Endothelial cell of umbilical vein (primary cell): ENCODE measurements at regions not wholly inside any gene's neighbourhood (a gene's known extent, or its start where the extent isn't known, plus 50 kb on each side); places are given as distances from the start of the nearest gene placed in this dataset.

Experiments
- EZH2 ChIP-seq: IDR thresholded peaks from 2 replicates; pipeline ENCODE4 v1.6.1; 2012; ENCODE audit warnings: borderline replicate concordance, low read depth, mild to moderate bottlenecking, moderate library complexity, low read length, inconsistent platforms; ENCODE audit not compliant: severe bottlenecking
- GATA2 ChIP-seq: IDR thresholded peaks from 2 replicates; pipeline ENCODE4 v1.7.0; 2011; ENCODE audit warnings: low read depth, mild to moderate bottlenecking, moderate library complexity, mixed read lengths, low read length; ENCODE audit not compliant: insufficient read length, insufficient read depth
- JUN ChIP-seq: IDR thresholded peaks from 2 replicates; pipeline ENCODE4 v1.6.1; 2011; ENCODE audit warnings: borderline replicate concordance, low read depth; ENCODE audit not compliant: insufficient read length, insufficient read depth
- POLR2A ChIP-seq: IDR thresholded peaks from 2 replicates; pipeline ENCODE4 v1.6.1; 2012; ENCODE audit warnings: low read depth, mild to moderate bottlenecking, control low read depth, low read length
- POLR2AphosphoS5 ChIP-seq: IDR thresholded peaks from 2 replicates; pipeline ENCODE4 v1.6.1; 2012; ENCODE audit warnings: low read depth, mild to moderate bottlenecking, control low read depth, low read length, moderate library complexity; ENCODE audit not compliant: insufficient read depth
- TF ChIP-seq, protein P1 (sequence below), 2 donors: IDR thresholded peaks; 1 replicate in 1 of 2; 2 replicates in 1 of 2; pipeline ENCODE4 v1.5.1; 2011; ENCODE audit warnings: low read length in 2 of 2, mild to moderate bottlenecking in 2 of 2, moderate library complexity in 2 of 2, control low read depth in 1 of 2, inconsistent platforms in 1 of 2, low read depth in 1 of 2; ENCODE audit not compliant: insufficient read depth in 1 of 2; ENCODE audit errors: extremely low read depth in 1 of 2

- TF ChIP-seq, protein P1, sequence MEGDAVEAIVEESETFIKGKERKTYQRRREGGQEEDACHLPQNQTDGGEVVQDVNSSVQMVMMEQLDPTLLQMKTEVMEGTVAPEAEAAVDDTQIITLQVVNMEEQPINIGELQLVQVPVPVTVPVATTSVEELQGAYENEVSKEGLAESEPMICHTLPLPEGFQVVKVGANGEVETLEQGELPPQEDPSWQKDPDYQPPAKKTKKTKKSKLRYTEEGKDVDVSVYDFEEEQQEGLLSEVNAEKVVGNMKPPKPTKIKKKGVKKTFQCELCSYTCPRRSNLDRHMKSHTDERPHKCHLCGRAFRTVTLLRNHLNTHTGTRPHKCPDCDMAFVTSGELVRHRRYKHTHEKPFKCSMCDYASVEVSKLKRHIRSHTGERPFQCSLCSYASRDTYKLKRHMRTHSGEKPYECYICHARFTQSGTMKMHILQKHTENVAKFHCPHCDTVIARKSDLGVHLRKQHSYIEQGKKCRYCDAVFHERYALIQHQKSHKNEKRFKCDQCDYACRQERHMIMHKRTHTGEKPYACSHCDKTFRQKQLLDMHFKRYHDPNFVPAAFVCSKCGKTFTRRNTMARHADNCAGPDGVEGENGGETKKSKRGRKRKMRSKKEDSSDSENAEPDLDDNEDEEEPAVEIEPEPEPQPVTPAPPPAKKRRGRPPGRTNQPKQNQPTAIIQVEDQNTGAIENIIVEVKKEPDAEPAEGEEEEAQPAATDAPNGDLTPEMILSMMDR (IDR thresholded peaks at IDR 0.05; ENCODE audit: extremely low read depth in 1 of 2, insufficient read depth in 1 of 2, low read depth in 1 of 2, low read length in 2 of 2) = no peak
- no peak for TF ChIP-seq JUN
- TF ChIP-seq POLR2A = no peak
- no peak for TF ChIP-seq EZH2
- no peak for TF ChIP-seq POLR2AphosphoS5
- no peak for TF ChIP-seq GATA2
These were observed 315.5 kb downstream of the RPRM start for GRCh38 chr2:153163055-153163454.
